ENCODE measurements at regions not wholly inside any gene's neighbourhood (a gene's known extent, or its start where the extent isn't known, plus 50 kb on each side); places are given as distances from the start of the nearest gene placed in this dataset.

- in situ Hi-C loops (cut with MboI; ENCODE audit: low sequenced_read_pairs, unreplicated experiment) = no loop called here
- no peak for TF ChIP-seq CTCF (IDR thresholded peaks at IDR 0.05; ENCODE audit: borderline replicate concordance, control extremely low read depth, extremely low read depth, insufficient read depth, missing control alignments)
- no peak for DNase-seq (ENCODE audit: low spot score)
Observed at GRCh38 chr1:78427506-78427905, 63.3 kb upstream of the PTGFR start.

GRCh38 chr1:78432016-78432415 is 58.8 kb upstream of the PTGFR start:
- DNase-seq (ENCODE audit: low spot score) = no peak
- in situ Hi-C loops (cut with MboI; ENCODE audit: low sequenced_read_pairs, unreplicated experiment) = no loop called here
- TF ChIP-seq CTCF (IDR thresholded peaks at IDR 0.05; ENCODE audit: borderline replicate concordance, control extremely low read depth, extremely low read depth, insufficient read depth, missing control alignments) = no peak

- DNase-seq (ENCODE audit: low spot score) = no peak
- in situ Hi-C loops (cut with MboI; ENCODE audit: low sequenced_read_pairs, unreplicated experiment) = no loop called here
- no peak for TF ChIP-seq CTCF (IDR thresholded peaks at IDR 0.05; ENCODE audit: borderline replicate concordance, control extremely low read depth, extremely low read depth, insufficient read depth, missing control alignments)
Observed at GRCh38 chr1:78434351-78434750, 56.4 kb upstream of the PTGFR start.

- in situ Hi-C loops (cut with MboI; ENCODE audit: low sequenced_read_pairs, unreplicated experiment) = no loop called here
- no peak for TF ChIP-seq CTCF (IDR thresholded peaks at IDR 0.05; ENCODE audit: borderline replicate concordance, control extremely low read depth, extremely low read depth, insufficient read depth, missing control alignments)
- no peak for DNase-seq (ENCODE audit: low spot score)
Observed at GRCh38 chr1:78436961-78437360, 53.8 kb upstream of the PTGFR start.

GRCh38 chr1:78437396-78437795 is 53.4 kb upstream of the PTGFR start:
- in situ Hi-C loops (cut with MboI; ENCODE audit: low sequenced_read_pairs, unreplicated experiment) = no loop called here
- TF ChIP-seq CTCF (IDR thresholded peaks at IDR 0.05; ENCODE audit: borderline replicate concordance, control extremely low read depth, extremely low read depth, insufficient read depth, missing control alignments) = no peak
- no peak for DNase-seq (ENCODE audit: low spot score)

GRCh38 chr1:78437941-78438340 is 52.8 kb upstream of the PTGFR start:
- TF ChIP-seq CTCF (IDR thresholded peaks at IDR 0.05; ENCODE audit: borderline replicate concordance, control extremely low read depth, extremely low read depth, insufficient read depth, missing control alignments) = no peak
- in situ Hi-C loops (cut with MboI; ENCODE audit: low sequenced_read_pairs, unreplicated experiment) = no loop called here
- DNase-seq (ENCODE audit: low spot score) = no peak

GRCh38 chr1:78440381-78440793 is 50.4 kb upstream of the PTGFR start:
- in situ Hi-C loops (cut with MboI; ENCODE audit: low sequenced_read_pairs, unreplicated experiment) = no loop called here
- TF ChIP-seq CTCF (IDR thresholded peaks at IDR 0.05; ENCODE audit: borderline replicate concordance, control extremely low read depth, extremely low read depth, insufficient read depth, missing control alignments) = no peak
- DNase-seq (ENCODE audit: low spot score) = no peak

Data from GM13976 (cell line).